Astrocyte (in vitro differentiated cells and primary cell): ENCODE measurements at regions not wholly inside any gene's neighbourhood (a gene's known extent, or its start where the extent isn't known, plus 50 kb on each side); places are given as distances from the start of the nearest gene placed in this dataset.

Experiments used
- CTCF ChIP-seq: IDR thresholded peaks from 2 replicates; pipeline ENCODE4 v1.5.1; 2011; ENCODE audit warnings: low read depth, mild to moderate bottlenecking, inconsistent platforms, low read length, moderate library complexity; ENCODE audit not compliant: insufficient read depth
- EZH2 ChIP-seq: IDR thresholded peaks from 2 replicates; pipeline ENCODE4 v1.6.1; 2012; ENCODE audit warnings: mild to moderate bottlenecking, low read length, inconsistent platforms; ENCODE audit not compliant: insufficient read depth

GRCh38 chr21:16102113-16102512, 372.3 kb downstream of the USP25 start:
- no peak for TF ChIP-seq CTCF
- TF ChIP-seq EZH2, result no peak
